HepG2 (cell line): ENCODE measurements at regions not wholly inside any gene's neighbourhood (a gene's known extent, or its start where the extent isn't known, plus 50 kb on each side); places are given as distances from the start of the nearest gene placed in this dataset.

Source experiments
- ATAC-seq: fragments of 200-7000 bp; cut with Tn5 transposase; 3 replicates; pipeline ENCODE4 v1.9.1; 2020; ENCODE audit warnings: mild to moderate bottlenecking, moderate library complexity
- BruUV-seq: library from RNA; stranded (reverse); fragments of 400-500 nt; replicated peaks from 2 replicates; lab custom pipeline; 2021; lab: Mats Ljungman, UMichigan
- CTCF ChIA-PET: fragments of 300-600 bp; formaldehyde crosslinking; extraction: SDS; loops from one replicate; lab custom pipeline; 2021; ENCODE audit warnings: low total read pairs, inconsistent platforms, low intra/inter-chr PET ratio; lab: Yijun Ruan, JAX
- POLR2A ChIA-PET: fragments of 350-600 bp; sonication (Branson Sonifier 250); formaldehyde crosslinking; loops from one replicate; lab custom pipeline; 2020; ENCODE audit warnings: antibody characterized with exemption, inconsistent platforms; lab: Yijun Ruan, JAX
- DNase-seq: peaks from one replicate; pipeline ENCODE4 v3.0.0-alpha.2; 2015; ENCODE audit warnings: low spot score
- FAIRE-seq: peaks from 3 replicates; lab custom pipeline; 2011; peaks lifted over from hg19 to GRCh38; lab: Jason Lieb, UNC
- H2AFZ ChIP-seq: one replicate; pipeline ENCODE4 v1.6.1; 2011; ENCODE audit warnings: low read length, inconsistent platforms
- H3K27ac ChIP-seq: fragments of 300-600 bp; 3 replicates; pipeline ENCODE4 v1.8.0; 2011; ENCODE audit warnings: mixed run types, mild to moderate bottlenecking, mixed read lengths, low read length, inconsistent platforms; ENCODE audit not compliant: insufficient read depth; ENCODE audit errors: extremely low read length
- H3K27me3 ChIP-seq, 2 experiments: fragments of 200-600 bp in 1 of 2; 2 replicates in 1 of 2; 3 replicates in 1 of 2; pipeline versions ENCODE4 v1.6.0 to v1.8.0; 2011; ENCODE audit warnings: low read length in 2 of 2, mild to moderate bottlenecking in 2 of 2, moderate library complexity in 2 of 2, inconsistent platforms in 1 of 2; ENCODE audit not compliant: insufficient read depth in 2 of 2, control insufficient read depth in 1 of 2
- H3K36me3 ChIP-seq, 2 experiments: fragments of 200-600 bp in 1 of 2; replicated peaks in 1 of 2; 2 replicates in 1 of 2; 3 replicates in 1 of 2; pipeline versions ENCODE4 v1.5.1 to v1.8.0; 2011; ENCODE audit warnings: low read length in 2 of 2, inconsistent platforms in 1 of 2; ENCODE audit not compliant: insufficient read depth in 2 of 2, control insufficient read depth in 1 of 2
- H3K4me1 ChIP-seq: 2 replicates; pipeline ENCODE4 v1.5.1; 2012; ENCODE audit warnings: low read length, inconsistent platforms; ENCODE audit not compliant: insufficient read depth
- H3K4me2 ChIP-seq: 2 replicates; pipeline ENCODE4 v1.6.0; 2011; ENCODE audit warnings: low read depth, low read length, inconsistent platforms
- H3K4me3 ChIP-seq, 3 experiments: fragments of 200-600 bp in 1 of 3; sonication (generic), shearing (Covaris generic) in 1 of 3; replicated peaks in 1 of 3; 2 replicates each; pipeline ENCODE4 v1.5.1; 2011 to 2016; ENCODE audit warnings: low read length in 3 of 3, inconsistent platforms in 2 of 3, low read depth in 2 of 3, mild to moderate bottlenecking in 2 of 3, control low read depth in 1 of 3, mixed read lengths in 1 of 3; ENCODE audit not compliant: insufficient read depth in 1 of 3
- H3K79me2 ChIP-seq: one replicate; pipeline ENCODE4 v1.6.1; 2011; ENCODE audit warnings: low read length, inconsistent platforms; ENCODE audit not compliant: insufficient read depth
- H3K9ac ChIP-seq: 2 replicates; pipeline ENCODE4 v1.6.0; 2011; ENCODE audit warnings: mild to moderate bottlenecking, low read depth, low read length, inconsistent platforms; ENCODE audit not compliant: insufficient read depth
- H3K9me3 ChIP-seq: 2 replicates; pipeline ENCODE4 v1.5.1; 2012; ENCODE audit warnings: mild to moderate bottlenecking, low read length
- H4K20me1 ChIP-seq: 2 replicates; pipeline ENCODE4 v1.6.0; 2011; ENCODE audit warnings: inconsistent platforms, mild to moderate bottlenecking, low read length, moderate library complexity; ENCODE audit not compliant: insufficient read depth
- JDP2 ChIP-seq: sonication (generic); formaldehyde crosslinking; IDR thresholded peaks from 2 replicates; pipeline ENCODE4 v1.8.1; 2022; ENCODE audit warnings: missing genetic modification reagents, borderline replicate concordance
- KDM5A ChIP-seq: fragments of 200-600 bp; sonication (generic); IDR thresholded peaks from 2 replicates; pipeline ENCODE4 v1.7.0; 2018; ENCODE audit warnings: antibody characterized with exemption, mild to moderate bottlenecking, low read length, borderline replicate concordance
- PCBP1 ChIP-seq: fragments of 200-400 bp; formaldehyde crosslinking; IDR thresholded peaks from 2 replicates; pipeline ENCODE4 v1.6.1; 2017; ENCODE audit warnings: mild to moderate bottlenecking, low read depth, low read length, borderline replicate concordance
- PPARG ChIP-seq: conservative IDR thresholded peaks from 2 replicates; pipeline ENCODE4 v1.6.1; 2016; ENCODE audit warnings: missing biosample characterization, missing genetic modification reagents
- PRPF4 ChIP-seq: fragments of 200-400 bp; formaldehyde crosslinking; IDR thresholded peaks from 2 replicates; pipeline ENCODE4 v1.6.1; 2016; ENCODE audit warnings: low read length, low read depth; ENCODE audit not compliant: poor library complexity, severe bottlenecking
- RNF2 ChIP-seq: fragments of 450-650 bp; conservative IDR thresholded peaks from 2 replicates; pipeline ENCODE4 v1.6.1; 2016; ENCODE audit warnings: low read depth
- SETDB1 ChIP-seq: sonication (generic); formaldehyde crosslinking; IDR thresholded peaks from 2 replicates; pipeline ENCODE4 v1.5.1; 2020; ENCODE audit warnings: missing genetic modification reagents, mild to moderate bottlenecking, borderline replicate concordance
- ZNF569 ChIP-seq: sonication (generic); formaldehyde crosslinking; IDR thresholded peaks from 2 replicates; pipeline ENCODE4 v1.5.0; 2020; ENCODE audit warnings: mild to moderate bottlenecking, missing genetic modification reagents, moderate library complexity, borderline replicate concordance
- ZNF703 ChIP-seq: sonication (generic); formaldehyde crosslinking; IDR thresholded peaks from 2 replicates; pipeline ENCODE4 v1.5.1; 2020; ENCODE audit warnings: missing genetic modification reagents, mild to moderate bottlenecking, moderate library complexity, borderline replicate concordance
- WGBS: methylation state at CpG from one replicate; pipeline ENCODE4 v1.1.6; 2017; ENCODE audit warnings: low lambda C conversion rate; 5-methylcytosine and 5-hydroxymethylcytosine counted together
- in situ Hi-C: cut with HindIII; loops from 2 replicates; pipeline ENCODE4 v1.10.0; 2017; ENCODE audit warnings: low pct_unique_long_range_greater_than_20kb; ENCODE audit not compliant: extremely low pct_ligation_motif_present
- intact Hi-C: fragments of 100-400 bp; cut with micrococcal nuclease; formaldehyde crosslinking; loops from one replicate; pipeline ENCODE4 v1.10.0; 2022; ENCODE audit not compliant: unreplicated experiment
- TF ChIP-seq, protein P1 (sequence below): sonication (generic); formaldehyde crosslinking; IDR thresholded peaks from 2 replicates; pipeline ENCODE4 v1.4.0; 2020; ENCODE audit warnings: missing genetic modification reagents
- TF ChIP-seq, protein P2 (sequence below), 2 experiments: fragments of 450-650 bp in 1 of 2; sonication (generic) in 1 of 2; formaldehyde crosslinking in 1 of 2; IDR thresholded peaks; 2 replicates each; pipeline versions ENCODE4 v1.6.1 to v1.8.0; 2016 to 2022; ENCODE audit warnings: antibody characterized with exemption in 1 of 2, mild to moderate bottlenecking in 1 of 2, missing genetic modification reagents in 1 of 2

- TF ChIP-seq PCBP1, result no peak
- TF ChIP-seq PRPF4, result no peak
- TF ChIP-seq RNF2, result no peak
- TF ChIP-seq ZNF569 (CRISPR knock-in tag), result no peak
- TF ChIP-seq, protein P1, sequence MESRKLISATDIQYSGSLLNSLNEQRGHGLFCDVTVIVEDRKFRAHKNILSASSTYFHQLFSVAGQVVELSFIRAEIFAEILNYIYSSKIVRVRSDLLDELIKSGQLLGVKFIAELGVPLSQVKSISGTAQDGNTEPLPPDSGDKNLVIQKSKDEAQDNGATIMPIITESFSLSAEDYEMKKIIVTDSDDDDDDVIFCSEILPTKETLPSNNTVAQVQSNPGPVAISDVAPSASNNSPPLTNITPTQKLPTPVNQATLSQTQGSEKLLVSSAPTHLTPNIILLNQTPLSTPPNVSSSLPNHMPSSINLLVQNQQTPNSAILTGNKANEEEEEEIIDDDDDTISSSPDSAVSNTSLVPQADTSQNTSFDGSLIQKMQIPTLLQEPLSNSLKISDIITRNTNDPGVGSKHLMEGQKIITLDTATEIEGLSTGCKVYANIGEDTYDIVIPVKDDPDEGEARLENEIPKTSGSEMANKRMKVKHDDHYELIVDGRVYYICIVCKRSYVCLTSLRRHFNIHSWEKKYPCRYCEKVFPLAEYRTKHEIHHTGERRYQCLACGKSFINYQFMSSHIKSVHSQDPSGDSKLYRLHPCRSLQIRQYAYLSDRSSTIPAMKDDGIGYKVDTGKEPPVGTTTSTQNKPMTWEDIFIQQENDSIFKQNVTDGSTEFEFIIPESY (CRISPR knock-in tag), result no peak
Observed at GRCh38 chr11:27218421-27219038, 144.5 kb downstream of the CCDC34 start (continued).

DNA sequence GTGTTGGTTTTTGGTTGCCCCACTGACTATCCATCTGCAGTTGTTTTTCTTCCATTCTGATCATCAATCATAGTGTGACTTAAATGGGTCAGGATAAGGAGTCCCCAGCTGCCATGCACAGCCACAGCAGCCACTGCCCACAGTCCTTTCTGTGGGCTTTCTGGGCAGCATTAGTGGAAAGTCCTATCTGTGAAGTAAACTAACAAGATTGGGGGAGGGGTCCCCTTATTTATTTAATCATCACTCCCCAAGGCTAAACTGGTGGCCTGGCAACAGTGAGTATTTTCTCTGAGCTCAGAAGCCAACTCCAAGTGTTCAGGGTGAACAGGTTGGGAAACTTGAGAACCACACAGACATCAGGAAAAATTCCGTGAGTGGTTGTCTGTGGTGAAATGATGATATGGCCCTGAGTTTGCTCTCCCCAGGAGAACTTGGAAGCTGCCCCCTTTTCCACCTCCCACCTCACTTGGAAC lies 145.0 kb downstream of the CCDC34 start:
- in situ Hi-C loops, result no loop called here
- no peak overlapping the region for H2AFZ ChIP-seq
- no peak overlapping the region for H3K4me2 ChIP-seq
- no peaks in the 10 kb centered on the region; a peak in 1 of 5 replicates for H3K36me3 ChIP-seq
- ATAC-seq (no peak), DNase-seq (no peak), FAIRE-seq (no peak)
- CTCF ChIA-PET, result no interaction called here
- intact Hi-C loops, result no loop called here
- no TSS peak for BruUV-seq
- 20% methylated on average over 1 of the region's 1 CpG for WGBS
- H3K9ac ChIP-seq, result no peak overlapping the region
- H4K20me1 ChIP-seq, result no peaks in the 10 kb centered on the region
- no peaks in the 10 kb centered on the region for H3K79me2 ChIP-seq
- H3K27me3 ChIP-seq, result no peaks in the 10 kb centered on the region
- peaks cover 39% of the 10 kb centered on the region for H3K4me1 ChIP-seq
- no peak overlapping the region for H3K27ac ChIP-seq
- no peak overlapping the region for H3K4me3 ChIP-seq
- POLR2A ChIA-PET, result no interaction called here
- H3K9me3 ChIP-seq, result no peaks in the 10 kb centered on the region
- TF ChIP-seq, protein P2, sequence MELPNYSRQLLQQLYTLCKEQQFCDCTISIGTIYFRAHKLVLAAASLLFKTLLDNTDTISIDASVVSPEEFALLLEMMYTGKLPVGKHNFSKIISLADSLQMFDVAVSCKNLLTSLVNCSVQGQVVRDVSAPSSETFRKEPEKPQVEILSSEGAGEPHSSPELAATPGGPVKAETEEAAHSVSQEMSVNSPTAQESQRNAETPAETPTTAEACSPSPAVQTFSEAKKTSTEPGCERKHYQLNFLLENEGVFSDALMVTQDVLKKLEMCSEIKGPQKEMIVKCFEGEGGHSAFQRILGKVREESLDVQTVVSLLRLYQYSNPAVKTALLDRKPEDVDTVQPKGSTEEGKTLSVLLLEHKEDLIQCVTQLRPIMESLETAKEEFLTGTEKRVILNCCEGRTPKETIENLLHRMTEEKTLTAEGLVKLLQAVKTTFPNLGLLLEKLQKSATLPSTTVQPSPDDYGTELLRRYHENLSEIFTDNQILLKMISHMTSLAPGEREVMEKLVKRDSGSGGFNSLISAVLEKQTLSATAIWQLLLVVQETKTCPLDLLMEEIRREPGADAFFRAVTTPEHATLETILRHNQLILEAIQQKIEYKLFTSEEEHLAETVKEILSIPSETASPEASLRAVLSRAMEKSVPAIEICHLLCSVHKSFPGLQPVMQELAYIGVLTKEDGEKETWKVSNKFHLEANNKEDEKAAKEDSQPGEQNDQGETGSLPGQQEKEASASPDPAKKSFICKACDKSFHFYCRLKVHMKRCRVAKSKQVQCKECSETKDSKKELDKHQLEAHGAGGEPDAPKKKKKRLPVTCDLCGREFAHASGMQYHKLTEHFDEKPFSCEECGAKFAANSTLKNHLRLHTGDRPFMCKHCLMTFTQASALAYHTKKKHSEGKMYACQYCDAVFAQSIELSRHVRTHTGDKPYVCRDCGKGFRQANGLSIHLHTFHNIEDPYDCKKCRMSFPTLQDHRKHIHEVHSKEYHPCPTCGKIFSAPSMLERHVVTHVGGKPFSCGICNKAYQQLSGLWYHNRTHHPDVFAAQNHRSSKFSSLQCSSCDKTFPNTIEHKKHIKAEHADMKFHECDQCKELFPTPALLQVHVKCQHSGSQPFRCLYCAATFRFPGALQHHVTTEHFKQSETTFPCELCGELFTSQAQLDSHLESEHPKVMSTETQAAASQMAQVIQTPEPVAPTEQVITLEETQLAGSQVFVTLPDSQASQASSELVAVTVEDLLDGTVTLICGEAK (IDR thresholded peaks at IDR 0.05), result no peak
- TF ChIP-seq, protein P2 (CRISPR knock-in tag; IDR thresholded peaks at IDR 0.05), result no peak
- no peak for TF ChIP-seq SETDB1 (CRISPR knock-in tag)
- TF ChIP-seq PPARG, result no peak
- TF ChIP-seq JDP2, result no peak
- no peak for TF ChIP-seq KDM5A
- no peak for TF ChIP-seq ZNF703 (CRISPR knock-in tag)
